A549 (cell line): ENCODE measurements at regions not wholly inside any gene's neighbourhood (a gene's known extent, or its start where the extent isn't known, plus 50 kb on each side); places are given as distances from the start of the nearest gene placed in this dataset.

ENCODE experiments used
- ATAC-seq, 2 experiments: fragments of 200-7000 bp in 1 of 2; fragments of >200 bp in 1 of 2; cut with Nextera tagmentation in 1 of 2; cut with Tn5 transposase in 1 of 2; 3 replicates each; pipeline versions ENCODE4 v1.8.0 to v1.9.1; 2018 to 2020; ENCODE audit warnings: mild to moderate bottlenecking in 1 of 2, moderate library complexity in 1 of 2
- CTCF ChIA-PET: fragments of 300-600 bp; sonication (Branson Sonifier 250); formaldehyde crosslinking; extraction: SDS; loops from one replicate; lab custom pipeline; 2021; ENCODE audit warnings: antibody characterized with exemption, inconsistent platforms; lab: Yijun Ruan, JAX
- POLR2A ChIA-PET: fragments of 350-600 bp; formaldehyde crosslinking; extraction: SDS; loops from one replicate; lab custom pipeline; 2021; ENCODE audit warnings: antibody characterized with exemption, inconsistent platforms; lab: Yijun Ruan, JAX
- DNase-seq, 2 experiments: peaks; one replicate each; pipeline versions ENCODE4 v3.0.0 to v3.0.0-alpha.2; 2011 to 2016; ENCODE audit warnings: low read depth in 1 of 2, low spot score in 1 of 2
- FAIRE-seq: peaks from 2 replicates; lab custom pipeline; 2011; peaks lifted over from hg19 to GRCh38; lab: Jason Lieb, UNC
- H3K27ac ChIP-seq, 2 experiments: fragments of >200 bp; sonication (Bioruptor Twin); formaldehyde crosslinking; 3 replicates each; pipeline ENCODE4 v1.5.1; 2016 to 2017
- H3K4me1 ChIP-seq: fragments of >200 bp; sonication (Bioruptor Twin); formaldehyde crosslinking; 3 replicates; pipeline ENCODE4 v1.6.1; 2016
- H3K4me2 ChIP-seq: fragments of >200 bp; sonication (Bioruptor Twin); formaldehyde crosslinking; 3 replicates; pipeline ENCODE4 v1.6.1; 2016
- H3K4me3 ChIP-seq: fragments of >200 bp; sonication (Bioruptor Twin); formaldehyde crosslinking; 3 replicates; pipeline ENCODE4 v1.5.1; 2016
- H3K9me3 ChIP-seq: fragments of >200 bp; sonication (Bioruptor Twin); formaldehyde crosslinking; 3 replicates; pipeline ENCODE4 v1.6.1; 2016
- CBX2 ChIP-seq: fragments of 200-600 bp; sonication (generic); IDR thresholded peaks from 2 replicates; pipeline ENCODE4 v1.6.1; 2016; ENCODE audit warnings: low read depth, mild to moderate bottlenecking, borderline replicate concordance
- CEBPB ChIP-seq, 2 experiments: fragments of >200 bp in 1 of 2; sonication (Bioruptor Twin) in 1 of 2; formaldehyde crosslinking in 1 of 2; IDR thresholded peaks; 2 replicates each; pipeline ENCODE4 v1.6.1; 2012 to 2016
- CHD2 ChIP-seq: fragments of 150-350 bp; IDR thresholded peaks from 2 replicates; pipeline ENCODE4 v1.6.1; 2014; ENCODE audit warnings: low read length; ENCODE audit not compliant: partially characterized antibody
- EHF ChIP-seq: fragments of 250-450 bp; sonication (Bioruptor Pico); IDR thresholded peaks from 2 replicates; pipeline ENCODE4 v1.5.0; 2020; ENCODE audit warnings: mild to moderate bottlenecking
- ELK1 ChIP-seq: fragments of 150-350 bp; IDR thresholded peaks from 2 replicates; pipeline ENCODE4 v1.6.1; 2014; ENCODE audit warnings: low read depth, mild to moderate bottlenecking, low read length
- FOSL2 ChIP-seq, 2 experiments: fragments of 450-650 bp in 1 of 2; fragments of >200 bp in 1 of 2; sonication (Bioruptor Twin) in 1 of 2; formaldehyde crosslinking; IDR thresholded peaks; 2 replicates each; pipeline versions ENCODE4 v1.5.0 to v1.6.1; 2016 to 2020; ENCODE audit warnings: mild to moderate bottlenecking in 1 of 2, moderate library complexity in 1 of 2
- GATA3 ChIP-seq: IDR thresholded peaks from 2 replicates; pipeline ENCODE4 v1.6.1; 2012; ENCODE audit warnings: borderline replicate concordance
- HOXB13 ChIP-seq: fragments of 250-450 bp; sonication (Bioruptor Pico); IDR thresholded peaks from 2 replicates; pipeline ENCODE4 v1.5.0; 2020; ENCODE audit warnings: low read depth, mild to moderate bottlenecking, moderate library complexity
- JUN ChIP-seq, 2 experiments: fragments of >200 bp; sonication (Bioruptor Twin); formaldehyde crosslinking; IDR thresholded peaks; 2 replicates in 1 of 2; 3 replicates in 1 of 2; pipeline ENCODE4 v1.6.1; 2016 to 2017
- KDM1A ChIP-seq: fragments of 200-600 bp; sonication (generic); IDR thresholded peaks from 2 replicates; pipeline ENCODE4 v1.6.1; 2016; ENCODE audit warnings: low read depth, mild to moderate bottlenecking
- MAZ ChIP-seq: fragments of 150-350 bp; IDR thresholded peaks from 2 replicates; pipeline ENCODE4 v1.6.1; 2014; ENCODE audit warnings: antibody characterized with exemption, low read depth, low read length, borderline replicate concordance
- PHF8 ChIP-seq: fragments of 200-600 bp; sonication (generic); IDR thresholded peaks from 2 replicates; pipeline ENCODE4 v1.6.1; 2016; ENCODE audit warnings: low read depth, mild to moderate bottlenecking, antibody characterized with exemption, moderate library complexity, borderline replicate concordance
- POLR2AphosphoS2 ChIP-seq: conservative IDR thresholded peaks from 2 replicates; pipeline ENCODE4 v1.6.1; 2012; ENCODE audit warnings: low read length, improper control_type of control experiment, inconsistent platforms
- RARB ChIP-seq: fragments of 250-450 bp; sonication (Bioruptor Pico); IDR thresholded peaks from 2 replicates; pipeline ENCODE4 v1.8.0; 2021; ENCODE audit warnings: mild to moderate bottlenecking, moderate library complexity
- REST ChIP-seq: fragments of 200-600 bp; sonication (generic); IDR thresholded peaks from 2 replicates; pipeline ENCODE4 v1.6.1; 2016; ENCODE audit warnings: antibody characterized with exemption, mild to moderate bottlenecking, moderate library complexity
- RFX5 ChIP-seq: fragments of 450-650 bp; IDR thresholded peaks from 2 replicates; pipeline ENCODE4 v1.7.1; 2014; ENCODE audit warnings: antibody characterized with exemption, mild to moderate bottlenecking, moderate library complexity
- ZFP36 ChIP-seq: fragments of 450-650 bp; IDR thresholded peaks from 2 replicates; pipeline ENCODE4 v1.6.1; 2014; ENCODE audit warnings: borderline replicate concordance; ENCODE audit not compliant: partially characterized antibody
- ZNF302 ChIP-seq: fragments of 250-450 bp; sonication (Bioruptor Pico); IDR thresholded peaks from 2 replicates; pipeline ENCODE4 v1.9.0; 2021; ENCODE audit warnings: inconsistent platforms, mild to moderate bottlenecking, moderate library complexity
- WGBS: methylation state at CpG from one replicate; pipeline ENCODE4 v1.1.6; 2017; ENCODE audit errors: missing lambda C conversion rate; 5-methylcytosine and 5-hydroxymethylcytosine counted together
- TF ChIP-seq, protein P1 (sequence below): fragments of 250-450 bp; sonication (Bioruptor Pico); IDR thresholded peaks from 2 replicates; pipeline ENCODE4 v1.5.0; 2020; ENCODE audit warnings: low read depth, mild to moderate bottlenecking, moderate library complexity
- TF ChIP-seq, protein P2 (sequence below): fragments of 450-650 bp; IDR thresholded peaks from 2 replicates; pipeline ENCODE4 v1.6.1; 2014; ENCODE audit warnings: antibody characterized with exemption
- TF ChIP-seq, protein P3 (sequence below): IDR thresholded peaks from 2 replicates; pipeline ENCODE4 v1.6.1; 2012
- TF ChIP-seq, protein P4 (sequence below): fragments of 250-450 bp; sonication (Bioruptor Pico); IDR thresholded peaks from 2 replicates; pipeline ENCODE4 v1.5.0; 2021; ENCODE audit warnings: mild to moderate bottlenecking, moderate library complexity, borderline replicate concordance

- FAIRE-seq (no peak), DNase-seq (no peak), ATAC-seq (no peak)
- ChIA-PET POLR2A (no interaction called here), CTCF (no interaction called here)
- no peaks in the 10 kb centered on the region for H3K9me3 ChIP-seq
- no peak overlapping the region for H3K27ac ChIP-seq
- H3K4me2 ChIP-seq, result no peak overlapping the region
- no peak for TF ChIP-seq CHD2
- TF ChIP-seq, protein P1, sequence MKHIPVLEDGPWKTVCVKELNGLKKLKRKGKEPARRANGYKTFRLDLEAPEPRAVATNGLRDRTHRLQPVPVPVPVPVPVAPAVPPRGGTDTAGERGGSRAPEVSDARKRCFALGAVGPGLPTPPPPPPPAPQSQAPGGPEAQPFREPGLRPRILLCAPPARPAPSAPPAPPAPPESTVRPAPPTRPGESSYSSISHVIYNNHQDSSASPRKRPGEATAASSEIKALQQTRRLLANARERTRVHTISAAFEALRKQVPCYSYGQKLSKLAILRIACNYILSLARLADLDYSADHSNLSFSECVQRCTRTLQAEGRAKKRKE, result no peak
- TF ChIP-seq CBX2, result no peak
- TF ChIP-seq, protein P2, sequence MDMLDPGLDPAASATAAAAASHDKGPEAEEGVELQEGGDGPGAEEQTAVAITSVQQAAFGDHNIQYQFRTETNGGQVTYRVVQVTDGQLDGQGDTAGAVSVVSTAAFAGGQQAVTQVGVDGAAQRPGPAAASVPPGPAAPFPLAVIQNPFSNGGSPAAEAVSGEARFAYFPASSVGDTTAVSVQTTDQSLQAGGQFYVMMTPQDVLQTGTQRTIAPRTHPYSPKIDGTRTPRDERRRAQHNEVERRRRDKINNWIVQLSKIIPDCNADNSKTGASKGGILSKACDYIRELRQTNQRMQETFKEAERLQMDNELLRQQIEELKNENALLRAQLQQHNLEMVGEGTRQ, result no peak
- no peak for TF ChIP-seq REST
- no peak for TF ChIP-seq RFX5
- no peak for TF ChIP-seq HOXB13 (CRISPR knock-in tag)
- TF ChIP-seq, protein P3, sequence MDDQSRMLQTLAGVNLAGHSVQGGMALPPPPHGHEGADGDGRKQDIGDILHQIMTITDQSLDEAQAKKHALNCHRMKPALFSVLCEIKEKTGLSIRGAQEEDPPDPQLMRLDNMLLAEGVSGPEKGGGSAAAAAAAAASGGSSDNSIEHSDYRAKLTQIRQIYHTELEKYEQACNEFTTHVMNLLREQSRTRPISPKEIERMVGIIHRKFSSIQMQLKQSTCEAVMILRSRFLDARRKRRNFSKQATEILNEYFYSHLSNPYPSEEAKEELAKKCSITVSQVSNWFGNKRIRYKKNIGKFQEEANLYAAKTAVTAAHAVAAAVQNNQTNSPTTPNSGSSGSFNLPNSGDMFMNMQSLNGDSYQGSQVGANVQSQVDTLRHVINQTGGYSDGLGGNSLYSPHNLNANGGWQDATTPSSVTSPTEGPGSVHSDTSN, result no peak
- TF ChIP-seq GATA3, result no peak
- TF ChIP-seq PHF8, result no peak
- no peak for TF ChIP-seq RARB
- TF ChIP-seq ELK1, result no peak
- no peak for TF ChIP-seq JUN (IDR thresholded peaks at IDR 0.05)
- TF ChIP-seq CEBPB (IDR thresholded peaks at IDR 0.05), result no peak
- no peak for TF ChIP-seq ZFP36
- no peaks in the 10 kb centered on the region for H3K4me1 ChIP-seq
- WGBS, result 34% methylated on average over 18 of the region's 21 CpGs
- no peak overlapping the region for H3K4me3 ChIP-seq
Observed at GRCh38 chr22:48872271-48873190, 955.1 kb downstream of the BRD1 start.

- Histone ChIP-seq H3K4me2 (no peak overlapping the region), H3K4me1 (no peaks in the 10 kb centered on the region), H3K27ac (no peak overlapping the region), H3K9me3 (no peaks in the 10 kb centered on the region), H3K4me3 (no peak overlapping the region)
- WGBS, result 0% methylated on average over 4 of the region's 12 CpGs
- ATAC-seq, result no peak
- POLR2A ChIA-PET, result no interaction called here
- TF ChIP-seq ZNF302 (CRISPR knock-in tag) (no peak), FOSL2 (IDR thresholded peaks at IDR 0.05) (no peak), FOSL2 (CRISPR knock-in tag; IDR thresholded peaks at IDR 0.05) (no peak), MAZ (no peak), POLR2AphosphoS2 (no peak), KDM1A (no peak), EHF (CRISPR knock-in tag) (no peak), ELK1 (no peak), CEBPB (IDR thresholded peaks at IDR 0.05) (no peak)
- TF ChIP-seq, protein P1, result no peak
- TF ChIP-seq, protein P4, sequence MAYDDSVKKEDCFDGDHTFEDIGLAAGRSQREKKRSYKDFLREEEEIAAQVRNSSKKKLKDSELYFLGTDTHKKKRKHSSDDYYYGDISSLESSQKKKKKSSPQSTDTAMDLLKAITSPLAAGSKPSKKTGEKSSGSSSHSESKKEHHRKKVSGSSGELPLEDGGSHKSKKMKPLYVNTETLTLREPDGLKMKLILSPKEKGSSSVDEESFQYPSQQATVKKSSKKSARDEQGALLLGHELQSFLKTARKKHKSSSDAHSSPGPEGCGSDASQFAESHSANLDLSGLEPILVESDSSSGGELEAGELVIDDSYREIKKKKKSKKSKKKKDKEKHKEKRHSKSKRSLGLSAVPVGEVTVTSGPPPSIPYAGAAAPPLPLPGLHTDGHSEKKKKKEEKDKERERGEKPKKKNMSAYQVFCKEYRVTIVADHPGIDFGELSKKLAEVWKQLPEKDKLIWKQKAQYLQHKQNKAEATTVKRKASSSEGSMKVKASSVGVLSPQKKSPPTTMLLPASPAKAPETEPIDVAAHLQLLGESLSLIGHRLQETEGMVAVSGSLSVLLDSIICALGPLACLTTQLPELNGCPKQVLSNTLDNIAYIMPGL (CRISPR knock-in tag), result no peak
- CTCF ChIA-PET, result no interaction called here
- FAIRE-seq, result no peak
- DNase-seq, result no peak
Observed at GRCh38 chr22:48871176-48871840, 956.4 kb downstream of the BRD1 start.
